ENCODE measurements at regions not wholly inside any gene's neighbourhood (a gene's known extent, or its start where the extent isn't known, plus 50 kb on each side); places are given as distances from the start of the nearest gene placed in this dataset.
"Not testable (repeated sequence)": the region's sequence is repeated elsewhere in the genome, so short reads cannot be mapped to it uniquely, and the experiment has no call there.

DNA sequence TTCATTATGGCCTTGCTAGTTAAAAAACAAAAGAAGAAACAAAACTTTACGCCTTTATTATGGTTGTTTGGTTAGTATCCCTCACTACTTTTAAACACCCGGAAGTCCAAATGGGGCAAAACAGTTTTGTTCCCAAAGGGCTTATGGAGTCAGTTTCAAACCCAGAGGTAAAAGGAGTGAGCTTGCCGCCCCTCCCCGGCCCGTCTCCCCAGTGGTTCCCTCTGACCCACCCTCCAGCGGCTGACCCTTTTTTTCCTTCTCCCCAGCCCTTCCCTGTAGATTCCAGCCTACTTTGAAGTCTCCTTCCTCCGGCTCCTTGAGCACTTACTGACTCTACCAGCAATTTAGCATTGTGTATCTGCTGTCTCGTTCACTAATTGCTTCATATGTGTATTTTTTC, 209.2 kb downstream of the ICOS start:
- DNase-seq = no peak

DNA sequence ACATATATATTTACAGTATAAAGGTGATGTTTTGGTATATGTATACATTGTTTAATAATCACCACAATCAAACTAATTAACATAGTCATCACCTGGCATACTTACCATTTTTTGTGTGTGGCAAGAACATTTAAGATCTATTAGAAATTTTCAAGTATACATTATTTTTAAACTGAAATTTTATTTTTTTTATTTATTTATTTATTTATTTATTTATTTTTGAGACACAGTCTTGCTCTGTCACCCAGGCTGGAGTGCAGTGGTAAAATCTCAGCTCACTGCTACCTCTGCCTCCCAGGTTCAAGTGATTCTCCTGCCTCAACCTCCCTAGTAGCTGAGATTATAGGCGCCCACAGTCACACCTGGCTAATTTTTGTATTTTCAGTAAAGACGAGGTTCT, 210.5 kb downstream of the ICOS start:
- DNase-seq = not testable (repeated sequence)

DNA sequence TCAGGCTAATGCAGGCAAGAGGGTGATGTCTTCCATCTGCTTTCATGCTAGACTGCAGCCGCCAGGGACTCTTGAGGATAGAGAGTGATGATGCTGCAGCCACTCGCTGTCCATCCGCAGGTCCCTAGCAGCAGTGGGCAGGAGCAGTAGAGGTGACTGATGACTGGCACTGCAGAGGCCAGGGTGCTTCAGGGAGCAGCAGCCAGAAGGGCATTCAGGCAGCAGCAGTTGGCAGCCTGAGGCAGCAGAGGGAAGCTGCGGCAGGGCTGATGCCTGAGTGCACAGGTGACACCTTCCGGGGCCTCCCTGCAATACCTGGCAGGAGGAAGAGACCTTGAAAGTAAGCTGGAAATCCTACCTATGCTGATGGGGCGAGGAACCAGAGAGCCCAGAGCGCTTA, 214.2 kb downstream of the ICOS start:
- no peak for DNase-seq

DNA sequence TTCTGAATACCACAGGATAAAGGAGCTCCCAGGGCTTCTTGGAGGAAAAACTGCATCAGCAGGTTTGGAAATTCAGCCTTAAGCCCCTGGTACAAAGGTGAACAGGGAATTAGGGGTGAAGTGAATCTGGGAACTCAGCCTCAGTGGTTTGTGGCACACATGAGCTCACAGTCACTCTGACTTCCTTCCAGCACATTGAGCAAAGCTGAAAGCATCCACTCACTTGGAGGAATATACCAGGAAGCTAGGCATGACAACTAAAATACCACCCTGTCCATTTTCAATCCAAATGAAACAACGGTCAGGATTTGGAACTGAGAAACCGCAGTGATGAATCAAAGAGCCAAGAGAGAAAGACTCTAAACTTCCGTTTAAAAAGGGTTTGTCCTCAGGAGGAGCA, 216.1 kb downstream of the ICOS start:
- no peak for DNase-seq

DNA sequence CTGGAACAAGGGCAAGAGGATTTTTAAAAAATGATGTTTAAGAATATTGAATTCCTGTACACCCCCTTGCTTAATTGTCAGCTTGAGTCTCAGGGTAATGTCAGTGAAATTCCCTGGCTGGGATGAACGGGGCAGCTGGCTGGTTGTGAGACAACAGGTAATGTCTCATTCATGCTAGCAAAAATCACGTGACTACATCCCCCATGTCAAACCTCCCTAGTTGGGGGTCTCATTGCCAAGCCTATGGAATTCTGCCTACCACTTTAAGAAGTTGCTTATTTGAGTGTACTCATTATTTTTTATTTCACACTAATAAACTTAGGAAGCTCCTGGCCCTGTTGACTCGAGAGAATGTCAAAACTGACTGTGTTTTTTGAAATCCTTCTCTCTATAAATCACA, 218.3 kb downstream of the ICOS start:
- no peak for DNase-seq

DNA sequence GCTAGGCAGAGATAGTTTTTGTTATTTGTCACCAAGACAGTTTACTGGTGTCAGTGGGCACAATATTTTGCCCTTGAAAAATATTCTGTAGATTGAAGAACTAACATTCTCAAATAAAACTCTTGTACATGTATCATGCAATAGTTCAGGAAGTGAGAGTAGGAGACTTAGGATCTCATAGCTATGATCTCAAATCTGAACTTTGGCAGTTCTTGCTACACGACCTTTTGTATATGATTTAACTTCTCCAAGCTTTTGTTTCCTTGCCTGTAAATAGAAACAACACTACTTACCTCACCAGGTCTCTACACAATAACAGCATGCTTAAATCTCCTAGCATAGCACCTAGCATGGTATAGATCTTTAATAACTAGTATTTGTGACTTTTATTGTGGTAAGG, 219.9 kb downstream of the ICOS start:
- no peak for DNase-seq

DNA sequence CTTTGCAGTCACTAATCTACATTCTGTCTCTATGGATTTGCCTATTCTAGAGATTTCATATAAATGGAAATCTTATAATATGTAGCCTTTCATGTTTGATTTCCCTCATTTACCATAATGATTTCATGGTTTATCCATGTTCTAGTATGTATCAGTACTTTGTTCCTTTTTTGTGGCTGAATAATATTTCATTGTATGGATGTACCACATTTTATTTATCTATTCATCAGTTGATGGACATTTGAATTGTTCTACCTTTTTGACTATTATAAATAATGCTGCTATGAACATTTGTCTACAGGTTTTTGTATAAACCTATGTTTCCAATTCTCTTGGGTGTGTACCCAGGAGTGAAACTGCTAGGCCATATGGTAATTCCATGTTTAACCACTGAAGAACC, 221.1 kb downstream of the ICOS start:
- no peak for DNase-seq

DNA sequence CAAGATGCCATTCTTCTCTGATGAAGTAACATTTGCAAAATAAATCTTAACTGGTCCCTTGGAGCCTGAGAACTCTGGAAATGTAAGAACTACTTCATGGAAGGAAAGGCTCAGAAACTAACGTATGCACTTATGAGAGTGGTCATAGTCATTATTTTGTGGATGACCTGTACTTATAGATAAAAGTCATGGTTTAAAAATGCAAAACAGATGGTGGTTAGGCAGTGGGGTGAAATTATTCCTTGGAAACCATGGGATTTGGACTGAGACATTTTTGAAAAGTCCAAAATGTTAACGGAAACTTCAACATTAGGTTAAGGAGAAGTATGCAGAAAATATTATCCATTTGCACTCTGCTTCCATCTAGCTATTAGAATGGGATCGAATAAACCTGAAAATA, 223.0 kb downstream of the ICOS start:
- DNase-seq = no peak

DNA sequence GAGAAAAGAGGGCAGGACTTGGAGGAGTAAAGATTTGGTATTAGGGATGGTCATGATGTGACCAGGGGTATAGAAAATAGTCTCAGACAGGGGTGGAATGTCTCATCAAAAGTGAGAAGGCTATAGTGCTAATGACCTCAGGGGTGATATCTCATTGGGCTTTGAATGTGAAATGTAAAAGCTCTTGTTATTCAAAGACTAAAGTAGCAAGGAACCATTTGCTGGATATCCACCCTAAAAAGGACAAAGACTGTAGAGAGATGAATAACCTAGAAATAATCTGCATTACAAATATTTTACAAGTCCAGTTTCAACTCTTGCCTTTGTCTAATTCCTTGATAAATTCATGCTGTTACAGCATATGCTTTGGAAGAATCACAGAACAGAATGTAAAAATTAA, 224.4 kb downstream of the ICOS start:
- no peak for DNase-seq

DNA sequence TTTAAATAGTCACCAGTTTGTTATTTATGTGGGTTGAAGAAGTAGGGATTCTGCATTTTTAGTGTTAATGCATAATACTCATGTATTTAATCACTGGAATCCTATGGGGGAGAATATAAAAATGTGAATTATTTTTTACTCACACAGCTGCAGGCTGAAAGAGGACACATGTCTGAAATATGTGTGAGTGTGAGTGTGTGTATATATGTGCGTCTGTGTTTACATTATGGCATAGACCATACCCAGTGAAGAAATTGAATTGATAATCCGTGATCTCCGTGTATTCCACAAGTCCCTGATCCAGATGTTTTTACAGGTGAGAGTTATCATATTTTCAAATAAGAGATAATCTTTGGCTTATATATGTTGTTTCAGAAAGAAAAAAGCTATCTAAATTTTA, 225.3 kb downstream of the ICOS start:
- DNase-seq = no peak

DNA sequence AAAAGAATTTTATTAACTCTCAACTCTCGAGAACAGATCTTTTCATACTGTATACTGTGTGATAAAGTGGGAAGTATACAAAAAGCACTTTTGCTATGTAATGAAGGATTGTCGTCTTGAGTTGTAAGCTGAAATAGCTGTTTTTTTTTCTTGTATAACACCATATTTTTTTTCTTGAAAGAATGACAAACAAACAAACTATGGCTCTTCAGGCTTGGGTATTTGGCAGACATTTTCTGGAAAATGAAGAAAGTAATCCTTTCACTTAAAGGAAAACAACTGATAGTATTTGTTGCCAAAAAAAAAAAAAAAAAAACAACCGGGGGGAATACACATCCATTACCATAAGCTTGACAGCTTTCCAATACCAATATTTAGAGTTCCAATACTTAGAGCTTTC, 230.4 kb downstream of the ICOS start:
- DNase-seq = no peak

DNA sequence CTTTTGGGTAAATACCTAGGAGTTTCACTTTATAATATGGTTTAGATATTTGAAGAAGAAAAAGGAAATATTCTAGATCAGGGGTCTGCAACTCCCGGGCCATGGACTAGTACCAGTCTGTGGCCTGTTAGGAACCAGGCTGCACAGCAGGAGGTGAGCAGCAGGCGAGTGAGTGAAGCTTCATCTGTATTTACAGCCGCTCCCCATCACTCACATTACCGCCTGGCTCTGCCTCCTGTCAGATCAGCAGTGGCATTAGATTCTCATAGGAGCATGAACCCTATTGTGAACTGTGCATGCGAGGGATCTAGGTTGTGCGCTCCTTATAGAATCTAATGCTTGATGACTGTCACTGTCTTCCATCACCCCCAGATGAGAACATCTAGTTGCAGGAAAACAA, 231.1 kb downstream of the ICOS start:
- DNase-seq = not testable (repeated sequence)

DNA sequence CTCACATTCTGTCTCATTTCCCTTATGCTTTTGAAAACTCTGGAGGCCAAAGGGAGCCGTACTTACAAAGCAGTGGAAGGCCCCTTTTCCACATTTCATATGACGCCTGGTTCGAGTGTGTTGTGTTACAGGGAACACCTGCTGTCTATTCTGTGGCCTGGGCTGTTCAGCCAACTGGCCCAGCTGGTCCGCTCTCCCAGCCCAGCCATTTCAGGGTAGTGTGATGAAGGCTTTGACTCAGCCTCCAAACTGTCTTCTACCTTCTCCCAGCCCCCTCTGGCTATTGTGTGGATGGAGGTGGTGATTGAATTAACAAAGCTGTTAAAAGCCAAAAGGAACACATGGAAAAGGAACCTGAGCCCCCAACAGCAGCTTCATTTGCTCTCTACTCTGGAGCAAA, 233.8 kb downstream of the ICOS start:
- DNase-seq = no peak

DNA sequence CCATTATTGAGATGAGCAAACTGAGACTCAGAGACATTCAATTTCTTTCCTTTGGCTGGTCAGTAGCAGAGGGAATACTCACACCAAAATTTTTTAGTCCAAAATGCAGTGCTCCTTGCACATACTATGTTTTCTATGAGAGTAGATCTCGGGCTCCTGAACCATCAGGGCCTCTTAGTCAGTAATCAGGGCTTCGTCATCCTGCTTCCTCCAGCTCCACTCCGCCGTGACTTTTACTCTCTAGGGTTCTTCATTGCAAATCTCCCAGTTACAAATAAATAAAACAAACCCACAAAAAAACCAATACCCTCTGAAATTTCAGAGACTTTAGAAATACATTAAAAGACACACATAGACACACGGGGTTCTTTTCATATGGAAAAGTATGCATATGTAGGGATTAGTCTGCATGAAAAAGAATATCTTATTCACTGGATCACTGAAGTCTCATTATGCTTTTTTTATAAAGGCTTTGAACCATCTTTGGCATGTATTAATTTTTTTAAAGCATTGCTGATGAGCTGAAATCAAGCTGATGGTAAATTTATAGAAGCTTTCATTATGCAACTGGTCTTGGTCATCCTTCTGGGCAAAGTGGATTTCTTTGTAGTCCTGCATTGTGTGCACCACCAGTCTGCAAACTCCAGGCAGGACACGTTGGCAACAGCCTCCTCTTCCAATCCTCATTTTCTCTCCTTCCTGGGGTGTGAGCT, 235.0 kb downstream of the ICOS start:
- DNase-seq = no peak

DNA sequence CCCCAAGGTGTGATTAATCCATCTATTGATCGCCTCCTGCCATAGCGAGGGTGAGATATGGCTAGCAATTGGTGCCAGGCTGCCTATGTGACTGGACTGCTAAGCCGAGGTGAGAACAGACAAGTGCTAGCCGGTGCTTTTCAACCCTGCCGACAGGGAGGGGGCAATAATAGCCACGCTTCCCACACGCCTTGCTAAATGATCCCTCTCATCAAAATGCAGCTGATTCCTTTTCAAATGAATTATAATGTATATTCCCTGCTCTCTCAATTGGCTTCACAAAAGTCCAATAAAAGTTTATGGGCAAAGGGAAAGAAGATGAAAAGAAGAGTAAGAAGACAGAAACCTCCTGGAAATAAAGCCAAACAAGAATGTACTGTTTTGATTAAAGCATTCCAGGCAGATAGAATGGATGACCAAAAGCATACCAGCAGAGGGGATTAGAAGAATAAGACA, 235.6 kb downstream of the ICOS start:
- DNase-seq = no peak

DNA sequence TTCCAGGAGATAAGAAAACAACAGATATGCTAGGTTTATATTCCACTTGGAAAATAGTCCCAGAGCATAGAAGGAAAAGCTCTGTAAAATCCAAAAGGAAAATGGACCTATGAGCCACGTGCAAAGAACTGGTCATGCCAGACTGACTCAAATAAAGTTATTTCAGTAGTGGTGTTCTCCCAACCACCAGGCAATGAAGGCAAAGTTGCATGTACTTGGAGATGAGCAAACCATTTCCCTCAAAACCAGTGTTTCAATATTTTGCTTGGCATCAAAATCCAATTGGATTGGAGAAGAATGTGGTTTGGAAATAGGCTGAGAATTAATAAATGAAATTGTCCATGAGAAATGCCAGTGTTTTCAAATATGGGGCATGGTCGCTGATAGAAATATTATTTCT, 237.5 kb downstream of the ICOS start:
- no peak for DNase-seq

DNA sequence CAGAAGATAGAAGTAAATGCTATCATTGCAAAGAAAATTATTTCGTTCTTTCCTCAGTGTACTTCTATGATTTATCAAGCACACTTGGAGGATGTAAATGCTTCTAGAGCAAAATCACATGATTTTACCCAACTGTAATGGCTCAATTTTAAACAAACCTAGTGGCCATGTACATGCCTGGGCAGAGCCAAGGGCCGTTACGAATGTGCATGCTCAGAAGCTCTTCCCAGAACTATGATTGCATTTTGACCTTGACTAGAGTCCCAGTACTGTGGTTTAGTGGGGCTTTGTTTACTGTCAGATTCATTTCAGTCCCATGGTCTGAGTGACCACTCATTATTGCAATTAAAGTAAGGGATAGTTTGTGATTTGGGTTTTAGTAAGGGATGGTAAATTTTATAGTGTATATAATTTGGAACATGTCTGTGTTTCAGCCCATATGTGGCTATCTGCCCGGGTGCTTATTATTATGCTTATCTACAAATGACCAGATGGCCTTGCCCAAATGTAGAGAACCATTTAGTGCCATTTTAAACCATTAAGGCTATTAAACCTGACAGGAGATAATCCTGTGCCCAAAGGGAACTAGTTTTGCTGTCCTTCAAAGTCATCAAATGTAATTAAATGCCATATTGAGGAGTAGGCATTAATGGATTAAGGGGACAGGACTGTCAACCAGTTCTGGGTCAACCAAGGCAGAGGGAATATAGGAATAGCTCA, 239.1 kb downstream of the ICOS start:
- DNase-seq = no peak

DNA sequence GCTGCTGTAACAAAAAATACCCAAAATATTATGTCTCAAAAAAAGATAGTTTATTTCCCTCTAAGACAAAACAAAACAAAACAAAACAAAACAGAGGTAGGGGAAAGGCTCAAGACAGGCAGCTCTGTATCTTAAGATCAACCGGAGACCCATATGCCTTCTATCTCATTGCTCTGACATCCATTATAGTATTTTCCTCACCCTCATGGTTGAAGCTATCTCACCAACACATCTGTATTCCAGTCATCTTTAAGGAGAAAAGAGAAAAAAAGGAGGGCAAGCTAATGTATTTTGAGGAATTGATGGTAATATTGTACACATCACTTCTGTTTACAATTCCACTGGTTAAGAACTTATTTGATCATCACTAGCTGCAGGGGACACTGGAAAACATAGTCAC, 239.7 kb downstream of the ICOS start:
- DNase-seq = no peak

DNA sequence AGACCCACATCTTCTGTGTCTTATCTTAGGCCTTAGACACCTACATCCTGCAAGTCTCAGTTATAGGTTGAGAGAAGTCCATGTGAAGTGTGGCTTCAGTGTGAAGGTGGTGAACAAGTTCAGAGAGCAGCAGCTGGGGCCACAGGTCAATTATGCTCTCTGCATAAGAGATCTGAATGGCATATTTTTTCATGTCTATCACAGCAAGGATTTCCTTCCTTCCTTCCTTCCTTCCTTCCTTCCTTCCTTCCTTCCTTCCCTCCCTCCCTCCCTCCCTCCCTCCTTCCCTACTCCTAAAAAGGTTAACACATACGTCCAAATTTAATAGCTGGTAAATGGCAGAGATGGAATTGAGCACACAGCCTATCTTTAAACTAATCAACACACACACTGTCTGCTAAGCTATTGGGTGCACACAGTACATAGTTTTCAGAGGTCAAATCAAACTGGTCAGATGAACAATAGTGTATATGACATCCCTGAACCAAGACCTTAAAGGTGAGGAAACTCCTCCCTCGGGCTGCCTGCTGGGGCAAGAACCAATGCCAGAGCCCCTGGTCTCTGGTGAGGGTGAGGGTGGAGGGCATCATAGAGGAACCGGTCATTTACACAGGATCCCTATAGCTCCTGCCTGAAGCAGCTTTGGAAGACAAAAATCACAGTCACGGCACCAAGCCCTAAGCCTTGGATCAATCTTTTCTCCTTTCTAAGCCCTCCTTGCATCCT, 240.9 kb downstream of the ICOS start:
- DNase-seq = no peak

DNA sequence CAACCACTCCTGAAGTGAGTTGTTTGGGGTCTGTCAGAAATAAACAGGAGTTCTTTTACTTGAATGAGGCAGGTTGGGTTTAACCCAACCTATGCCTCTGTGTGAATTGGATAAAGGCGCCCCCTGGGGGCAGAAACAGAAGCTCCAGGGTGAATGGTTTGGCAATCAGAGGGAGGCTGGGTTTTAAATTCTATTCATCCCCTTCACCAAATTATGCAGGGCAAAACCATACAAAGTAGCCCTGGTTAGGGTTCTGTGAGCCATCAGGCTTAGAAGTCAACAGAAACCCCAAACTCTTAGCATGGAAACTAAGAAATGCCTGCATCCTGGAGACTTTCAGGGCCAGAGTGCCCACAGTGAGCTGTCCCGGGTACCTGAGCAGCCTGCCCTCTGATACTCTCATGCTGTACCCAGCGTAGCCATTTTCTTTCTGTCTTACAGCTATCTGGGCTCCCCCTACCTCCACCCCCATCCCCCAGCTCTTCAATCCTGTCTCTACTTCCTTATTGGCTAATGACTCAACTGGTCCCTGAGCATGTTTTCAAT, 241.5 kb downstream of the ICOS start:
- peak; percentile 90 for DNase-seq

DNA sequence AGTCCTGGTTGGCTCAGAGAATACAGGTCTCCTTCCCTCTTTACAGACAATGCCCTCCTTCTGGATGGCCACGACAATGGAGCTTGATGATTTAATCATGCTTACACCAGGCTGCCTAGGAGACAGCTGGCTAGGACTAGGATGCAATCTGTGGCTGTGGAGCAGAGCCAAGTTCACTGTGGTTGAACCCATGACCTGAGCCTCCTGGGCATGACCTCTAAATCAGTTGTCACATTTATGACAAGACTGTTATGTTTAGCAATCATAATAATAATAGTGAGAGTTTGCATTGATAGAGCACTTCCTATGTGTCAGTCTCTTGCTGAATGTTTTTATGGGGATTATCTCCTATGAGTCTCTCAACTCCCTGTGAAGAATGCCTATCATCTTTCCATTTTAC, 244.1 kb downstream of the ICOS start:
- DNase-seq = no peak

DNA sequence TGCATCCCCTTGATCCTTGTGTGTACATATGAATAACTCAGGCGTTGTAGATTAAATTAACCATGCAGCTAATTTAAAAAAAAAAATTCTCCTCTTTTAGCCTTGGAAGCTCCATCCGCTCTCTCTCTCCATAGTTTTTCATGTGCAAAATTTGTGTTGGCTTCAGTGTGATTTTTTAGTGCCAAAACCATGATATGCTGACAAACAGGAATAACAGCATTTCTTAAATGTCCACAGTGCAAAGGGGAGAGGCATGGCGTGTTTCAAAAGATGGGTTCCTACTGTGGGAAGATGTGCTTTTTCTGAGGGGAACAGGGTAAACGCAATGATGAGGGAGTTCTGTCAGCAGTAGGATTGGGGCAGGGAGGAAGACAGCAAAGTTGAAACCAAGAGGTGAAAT, 247.0 kb downstream of the ICOS start:
- no peak for DNase-seq

DNA sequence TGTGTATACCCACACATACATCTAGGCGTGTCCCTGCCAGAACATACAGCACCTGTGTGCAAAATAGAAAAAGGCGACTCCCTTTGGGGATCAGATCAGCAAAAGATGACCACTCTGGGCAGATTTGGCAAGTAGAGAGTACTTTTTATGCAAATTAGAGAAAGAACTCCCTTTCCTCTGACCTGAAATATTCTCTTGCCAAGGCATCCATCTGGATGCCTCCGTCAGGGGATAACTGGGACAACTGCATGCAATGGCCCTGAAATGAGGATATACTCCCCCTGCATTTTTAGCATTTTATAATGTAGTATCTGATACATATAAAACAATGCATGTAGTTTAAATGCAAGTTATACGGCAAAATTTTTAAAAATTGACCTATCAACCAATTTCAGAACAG, 247.7 kb downstream of the ICOS start:
- DNase-seq = no peak
